HL-60 (cell line): ENCODE measurements at regions not wholly inside any gene's neighbourhood (a gene's known extent, or its start where the extent isn't known, plus 50 kb on each side); places are given as distances from the start of the nearest gene placed in this dataset.
A peak's percentile ranks its signal among the peaks of the same experiment; 100 is the strongest.
"Not testable (repeated sequence)": the region's sequence is repeated elsewhere in the genome, so short reads cannot be mapped to it uniquely, and the experiment has no call there.

Experiments used
- DNase-seq, 2 experiments: peaks; one replicate each; pipeline ENCODE4 v3.0.0-alpha.2; 2010 to 2020; ENCODE audit warnings: low read depth in 1 of 2, low spot score in 1 of 2
- H3K27ac ChIP-seq: fragments of 250-450 bp; sonication (Bioruptor Pico); replicated peaks from 2 replicates; pipeline ENCODE4 v1.5.1; 2020; ENCODE audit warnings: mild to moderate bottlenecking, moderate library complexity
- H3K27me3 ChIP-seq: fragments of 250-450 bp; sonication (Bioruptor Pico); 2 replicates; pipeline ENCODE4 v1.5.1; 2021; ENCODE audit warnings: mild to moderate bottlenecking, moderate library complexity; ENCODE audit not compliant: insufficient read depth, poor library complexity, severe bottlenecking
- H3K4me3 ChIP-seq: replicated peaks from 2 replicates; pipeline ENCODE4 v1.5.1; 2011; ENCODE audit warnings: mild to moderate bottlenecking, control low read depth, low read length; ENCODE audit not compliant: insufficient read depth
- GABPA ChIP-seq: IDR thresholded peaks from 2 replicates; pipeline ENCODE4 v1.6.1; 2012; ENCODE audit warnings: low read depth
- POLR2AphosphoS5 ChIP-seq: IDR thresholded peaks from 2 replicates; pipeline ENCODE4 v1.6.1; 2012; ENCODE audit warnings: low read depth
- SPI1 ChIP-seq: IDR thresholded peaks from 2 replicates; pipeline ENCODE4 v1.6.1; 2012; ENCODE audit warnings: low read depth, mild to moderate bottlenecking, borderline replicate concordance
- TF ChIP-seq, protein P1 (sequence below): IDR thresholded peaks from 2 replicates; pipeline ENCODE4 v1.6.1; 2012; ENCODE audit warnings: low read depth; ENCODE audit not compliant: insufficient replicate concordance
- TF ChIP-seq, protein P2 (sequence below): IDR thresholded peaks from one replicate; pipeline ENCODE4 v1.5.1; 2011; ENCODE audit warnings: low read length, control low read depth, inconsistent platforms; ENCODE audit not compliant: insufficient read depth

DNA sequence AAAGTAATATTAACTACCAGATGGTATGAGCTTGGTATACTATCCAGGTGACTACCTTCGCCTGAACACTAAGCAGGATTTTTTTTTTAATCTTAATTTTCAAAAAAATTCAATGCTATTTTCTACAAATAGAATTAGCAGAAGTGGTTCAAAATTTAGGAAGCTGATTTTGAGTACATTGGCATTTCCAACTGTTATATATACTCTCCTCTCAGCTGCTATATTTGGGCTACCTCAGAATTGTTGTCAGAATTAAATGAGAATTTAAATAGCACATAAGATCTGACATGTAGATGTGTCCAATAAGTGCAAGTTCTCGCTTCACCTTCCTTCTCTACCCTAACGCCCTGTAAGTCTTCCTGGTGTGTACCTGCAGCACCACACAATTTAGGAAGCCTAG is 83.1 kb downstream of the DUSP6 start:
- H3K27me3 ChIP-seq, result no peaks in the 10 kb centered on the region
- no peak for DNase-seq
- no peak overlapping the region for H3K27ac ChIP-seq

DNA sequence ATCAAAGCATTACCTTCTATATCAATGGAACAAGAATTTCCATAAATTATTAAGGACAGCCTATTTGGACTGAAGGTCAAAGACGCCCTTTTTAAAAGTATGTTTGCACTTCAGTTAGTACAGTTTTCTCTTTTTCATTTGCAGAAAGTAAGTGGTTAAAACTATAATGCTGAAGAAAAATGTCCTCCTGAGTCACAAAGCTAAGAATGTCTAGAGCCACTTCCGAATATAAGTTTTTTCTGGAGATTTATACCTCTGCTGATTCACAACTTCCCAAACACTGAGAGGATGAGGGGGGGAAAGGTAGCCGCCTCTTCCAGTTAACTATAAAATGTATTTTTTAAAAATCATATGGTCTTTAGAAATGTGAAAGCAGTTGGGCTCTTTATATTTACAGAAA is 84.9 kb downstream of the DUSP6 start:
- TF ChIP-seq, protein P1, sequence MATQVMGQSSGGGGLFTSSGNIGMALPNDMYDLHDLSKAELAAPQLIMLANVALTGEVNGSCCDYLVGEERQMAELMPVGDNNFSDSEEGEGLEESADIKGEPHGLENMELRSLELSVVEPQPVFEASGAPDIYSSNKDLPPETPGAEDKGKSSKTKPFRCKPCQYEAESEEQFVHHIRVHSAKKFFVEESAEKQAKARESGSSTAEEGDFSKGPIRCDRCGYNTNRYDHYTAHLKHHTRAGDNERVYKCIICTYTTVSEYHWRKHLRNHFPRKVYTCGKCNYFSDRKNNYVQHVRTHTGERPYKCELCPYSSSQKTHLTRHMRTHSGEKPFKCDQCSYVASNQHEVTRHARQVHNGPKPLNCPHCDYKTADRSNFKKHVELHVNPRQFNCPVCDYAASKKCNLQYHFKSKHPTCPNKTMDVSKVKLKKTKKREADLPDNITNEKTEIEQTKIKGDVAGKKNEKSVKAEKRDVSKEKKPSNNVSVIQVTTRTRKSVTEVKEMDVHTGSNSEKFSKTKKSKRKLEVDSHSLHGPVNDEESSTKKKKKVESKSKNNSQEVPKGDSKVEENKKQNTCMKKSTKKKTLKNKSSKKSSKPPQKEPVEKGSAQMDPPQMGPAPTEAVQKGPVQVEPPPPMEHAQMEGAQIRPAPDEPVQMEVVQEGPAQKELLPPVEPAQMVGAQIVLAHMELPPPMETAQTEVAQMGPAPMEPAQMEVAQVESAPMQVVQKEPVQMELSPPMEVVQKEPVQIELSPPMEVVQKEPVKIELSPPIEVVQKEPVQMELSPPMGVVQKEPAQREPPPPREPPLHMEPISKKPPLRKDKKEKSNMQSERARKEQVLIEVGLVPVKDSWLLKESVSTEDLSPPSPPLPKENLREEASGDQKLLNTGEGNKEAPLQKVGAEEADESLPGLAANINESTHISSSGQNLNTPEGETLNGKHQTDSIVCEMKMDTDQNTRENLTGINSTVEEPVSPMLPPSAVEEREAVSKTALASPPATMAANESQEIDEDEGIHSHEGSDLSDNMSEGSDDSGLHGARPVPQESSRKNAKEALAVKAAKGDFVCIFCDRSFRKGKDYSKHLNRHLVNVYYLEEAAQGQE, result no peak
- no peak for TF ChIP-seq SPI1
- TF ChIP-seq, protein P2, sequence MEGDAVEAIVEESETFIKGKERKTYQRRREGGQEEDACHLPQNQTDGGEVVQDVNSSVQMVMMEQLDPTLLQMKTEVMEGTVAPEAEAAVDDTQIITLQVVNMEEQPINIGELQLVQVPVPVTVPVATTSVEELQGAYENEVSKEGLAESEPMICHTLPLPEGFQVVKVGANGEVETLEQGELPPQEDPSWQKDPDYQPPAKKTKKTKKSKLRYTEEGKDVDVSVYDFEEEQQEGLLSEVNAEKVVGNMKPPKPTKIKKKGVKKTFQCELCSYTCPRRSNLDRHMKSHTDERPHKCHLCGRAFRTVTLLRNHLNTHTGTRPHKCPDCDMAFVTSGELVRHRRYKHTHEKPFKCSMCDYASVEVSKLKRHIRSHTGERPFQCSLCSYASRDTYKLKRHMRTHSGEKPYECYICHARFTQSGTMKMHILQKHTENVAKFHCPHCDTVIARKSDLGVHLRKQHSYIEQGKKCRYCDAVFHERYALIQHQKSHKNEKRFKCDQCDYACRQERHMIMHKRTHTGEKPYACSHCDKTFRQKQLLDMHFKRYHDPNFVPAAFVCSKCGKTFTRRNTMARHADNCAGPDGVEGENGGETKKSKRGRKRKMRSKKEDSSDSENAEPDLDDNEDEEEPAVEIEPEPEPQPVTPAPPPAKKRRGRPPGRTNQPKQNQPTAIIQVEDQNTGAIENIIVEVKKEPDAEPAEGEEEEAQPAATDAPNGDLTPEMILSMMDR, result no peak
- no peak for TF ChIP-seq POLR2AphosphoS5
- TF ChIP-seq GABPA, result no peak
- Histone ChIP-seq H3K27me3 (no peaks in the 10 kb centered on the region), H3K27ac (peak overlapping the region; percentile 6; the same call in 1 of the 2 replicates), H3K4me3 (no peak overlapping the region)
- DNase-seq, result no peak

More for the DNA sequence above, 83.1 kb downstream of the DUSP6 start:
- no peak overlapping the region for H3K4me3 ChIP-seq
- TF ChIP-seq GABPA (no peak), SPI1 (no peak; the same call in 1 of the 2 replicates), POLR2AphosphoS5 (no peak)
- TF ChIP-seq, protein P1, result no peak

DNA sequence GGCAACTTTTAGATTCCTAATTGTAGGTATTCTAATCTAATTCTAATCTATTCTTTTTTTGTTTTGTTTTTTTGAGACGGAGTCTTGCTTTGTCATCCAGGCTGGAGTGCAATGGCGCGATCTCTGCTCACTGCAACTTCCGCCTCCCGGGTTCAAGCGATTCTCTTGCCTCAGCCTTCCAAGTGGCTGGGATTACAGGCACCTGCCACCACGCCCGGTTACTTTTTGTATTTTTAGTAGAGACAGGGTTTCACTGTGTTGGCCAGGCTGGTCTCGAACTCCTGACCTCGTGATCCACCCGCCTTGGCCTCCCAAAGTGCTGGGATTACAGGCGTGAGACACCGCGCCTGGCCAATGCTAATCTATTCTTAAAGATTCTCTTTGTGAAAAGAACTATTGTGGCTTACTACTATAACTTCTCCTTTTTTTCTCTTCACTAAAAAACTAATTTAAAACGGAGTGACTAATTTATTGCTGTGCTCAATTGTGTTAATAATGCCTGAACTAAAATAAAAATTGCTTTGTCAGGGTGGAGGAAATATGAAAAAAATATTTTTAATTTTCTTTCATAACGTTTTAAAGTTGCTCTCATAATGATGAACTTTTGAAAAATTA is 85.6 kb downstream of the DUSP6 start:
- DNase-seq, result peak in 1 of 2 experiments; percentile 38
- H3K4me3 ChIP-seq, H3K27me3 ChIP-seq: not testable (repeated sequence)
- H3K27ac ChIP-seq, result peak overlapping the region; percentile 53

DNA sequence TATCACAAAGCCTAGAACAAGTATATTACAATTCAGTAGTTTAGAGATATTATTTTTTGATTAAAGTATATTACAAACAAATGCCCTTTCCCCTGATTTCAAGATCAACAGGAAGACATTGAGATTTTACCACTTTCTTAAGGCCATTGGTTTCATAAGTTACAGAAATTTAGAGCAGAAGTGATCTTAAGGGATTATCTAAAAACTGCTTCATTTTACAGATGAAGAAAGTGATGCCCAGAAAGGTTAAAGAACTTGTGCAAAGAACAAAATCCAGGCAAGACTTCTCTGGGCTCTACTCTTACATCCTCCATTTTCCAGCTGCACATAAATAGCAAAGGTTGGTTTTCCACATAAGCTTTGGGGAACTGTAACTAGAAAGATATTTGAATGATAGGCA is 87.5 kb downstream of the DUSP6 start:
- TF ChIP-seq POLR2AphosphoS5 (no peak), SPI1 (no peak), GABPA (no peak)
- TF ChIP-seq, protein P1, result no peak
- TF ChIP-seq, protein P2, result no peak
- no peak overlapping the region for H3K27ac ChIP-seq

More for the DNA sequence above, 87.5 kb downstream of the DUSP6 start:
- Histone ChIP-seq H3K4me3 (no peak overlapping the region), H3K27me3 (no peaks in the 10 kb centered on the region)
- DNase-seq, result no peak
